ENCODE measurements at regions not wholly inside any gene's neighbourhood (a gene's known extent, or its start where the extent isn't known, plus 50 kb on each side); places are given as distances from the start of the nearest gene placed in this dataset.

- Histone ChIP-seq H3K27ac (no peak overlapping the region), H3K9ac (ENCODE audit: insufficient read length) (no peak overlapping the region), H3K36me3 (ENCODE audit: insufficient read depth, low read length) (no peaks in the 10 kb centered on the region), H3K4me3 (no peak overlapping the region), H3K9me3 (ENCODE audit: low read depth, low read length) (no peaks in the 10 kb centered on the region)
- TF ChIP-seq EZH2 (IDR thresholded peaks at IDR 0.05) (no peak), FOXP2 (optimal IDR thresholded peaks at IDR 0.05; ENCODE audit: control extremely low read depth, extremely low read length, insufficient read depth) (no peak), POLR2AphosphoS5 (IDR thresholded peaks at IDR 0.05; ENCODE audit: borderline replicate concordance, low read depth, low read length) (no peak; the same call in 1 of the 2 replicates)
- DNase-seq (ENCODE audit: low read depth, low spot score), result no peak
These were observed 1682.8 kb upstream of the FLRT2 start for GRCh38 chr14:83847102-83847501.

GRCh38 chr14:83850092-83850491, 1679.9 kb upstream of the FLRT2 start:
- DNase-seq (ENCODE audit: low read depth, low spot score), result no peak
- no peaks in the 10 kb centered on the region for H3K36me3 ChIP-seq (ENCODE audit: insufficient read depth, low read length)
- H3K4me3 ChIP-seq, result no peak overlapping the region
- no peak for TF ChIP-seq FOXP2 (optimal IDR thresholded peaks at IDR 0.05; ENCODE audit: control extremely low read depth, extremely low read length, insufficient read depth)
- no peak for TF ChIP-seq POLR2AphosphoS5 (IDR thresholded peaks at IDR 0.05; ENCODE audit: borderline replicate concordance, low read depth, low read length)
- no peak for TF ChIP-seq EZH2 (IDR thresholded peaks at IDR 0.05)
- no peak overlapping the region for H3K27ac ChIP-seq
- H3K9me3 ChIP-seq (ENCODE audit: low read depth, low read length), result no peaks in the 10 kb centered on the region
- H3K9ac ChIP-seq (ENCODE audit: insufficient read length), result no peak overlapping the region

GRCh38 chr14:83856334-83856733, 1673.6 kb upstream of the FLRT2 start:
- no peaks in the 10 kb centered on the region for H3K36me3 ChIP-seq (ENCODE audit: insufficient read depth, low read length)
- H3K27ac ChIP-seq, result no peak overlapping the region
- H3K9me3 ChIP-seq (ENCODE audit: low read depth, low read length), result no peaks in the 10 kb centered on the region
- H3K9ac ChIP-seq (ENCODE audit: insufficient read length), result no peak overlapping the region
- H3K4me3 ChIP-seq, result no peak overlapping the region
- TF ChIP-seq FOXP2 (optimal IDR thresholded peaks at IDR 0.05; ENCODE audit: control extremely low read depth, extremely low read length, insufficient read depth) (no peak), POLR2AphosphoS5 (IDR thresholded peaks at IDR 0.05; ENCODE audit: borderline replicate concordance, low read depth, low read length) (no peak), EZH2 (IDR thresholded peaks at IDR 0.05) (no peak)
- no peak for DNase-seq (ENCODE audit: low read depth, low spot score)

GRCh38 chr14:83860631-83861155, 1669.3 kb upstream of the FLRT2 start:
- Histone ChIP-seq H3K9me3 (ENCODE audit: low read depth, low read length) (no peaks in the 10 kb centered on the region), H3K36me3 (ENCODE audit: insufficient read depth, low read length) (no peaks in the 10 kb centered on the region), H3K9ac (ENCODE audit: insufficient read length) (no peak overlapping the region), H3K4me3 (no peak overlapping the region), H3K27ac (no peak overlapping the region)
- no peak for TF ChIP-seq FOXP2 (optimal IDR thresholded peaks at IDR 0.05; ENCODE audit: control extremely low read depth, extremely low read length, insufficient read depth)
- TF ChIP-seq EZH2 (IDR thresholded peaks at IDR 0.05), result no peak
- no peak for TF ChIP-seq POLR2AphosphoS5 (IDR thresholded peaks at IDR 0.05; ENCODE audit: borderline replicate concordance, low read depth, low read length)
- DNase-seq (ENCODE audit: low read depth, low spot score), result no peak

- Histone ChIP-seq H3K9ac (ENCODE audit: insufficient read length) (no peak overlapping the region), H3K27ac (no peak overlapping the region), H3K36me3 (ENCODE audit: insufficient read depth, low read length) (no peaks in the 10 kb centered on the region), H3K4me3 (no peak overlapping the region), H3K9me3 (ENCODE audit: low read depth, low read length) (no peaks in the 10 kb centered on the region)
- TF ChIP-seq EZH2 (IDR thresholded peaks at IDR 0.05) (no peak), FOXP2 (optimal IDR thresholded peaks at IDR 0.05; ENCODE audit: control extremely low read depth, extremely low read length, insufficient read depth) (no peak), POLR2AphosphoS5 (IDR thresholded peaks at IDR 0.05; ENCODE audit: borderline replicate concordance, low read depth, low read length) (no peak)
- no peak for DNase-seq (ENCODE audit: low read depth, low spot score)
These were observed 1666.7 kb upstream of the FLRT2 start for GRCh38 chr14:83863042-83863774.

- no peaks in the 10 kb centered on the region for H3K36me3 ChIP-seq (ENCODE audit: insufficient read depth, low read length)
- no peak overlapping the region for H3K9ac ChIP-seq (ENCODE audit: insufficient read length)
- H3K27ac ChIP-seq, result no peak overlapping the region
- no peak for DNase-seq (ENCODE audit: low read depth, low spot score)
- H3K9me3 ChIP-seq (ENCODE audit: low read depth, low read length), result no peaks in the 10 kb centered on the region
- no peak overlapping the region for H3K4me3 ChIP-seq
- TF ChIP-seq EZH2 (IDR thresholded peaks at IDR 0.05), result no peak
- no peak for TF ChIP-seq FOXP2 (optimal IDR thresholded peaks at IDR 0.05; ENCODE audit: control extremely low read depth, extremely low read length, insufficient read depth)
- no peak for TF ChIP-seq POLR2AphosphoS5 (IDR thresholded peaks at IDR 0.05; ENCODE audit: borderline replicate concordance, low read depth, low read length)
These were observed 1665.8 kb upstream of the FLRT2 start for GRCh38 chr14:83864106-83864505.

GRCh38 chr14:83867566-83868225, 1662.2 kb upstream of the FLRT2 start:
- Histone ChIP-seq H3K36me3 (ENCODE audit: insufficient read depth, low read length) (no peaks in the 10 kb centered on the region), H3K27ac (no peak overlapping the region), H3K9ac (ENCODE audit: insufficient read length) (no peak overlapping the region), H3K9me3 (ENCODE audit: low read depth, low read length) (no peaks in the 10 kb centered on the region), H3K4me3 (no peak overlapping the region)
- no peak for TF ChIP-seq POLR2AphosphoS5 (IDR thresholded peaks at IDR 0.05; ENCODE audit: borderline replicate concordance, low read depth, low read length)
- TF ChIP-seq FOXP2 (optimal IDR thresholded peaks at IDR 0.05; ENCODE audit: control extremely low read depth, extremely low read length, insufficient read depth), result no peak
- TF ChIP-seq EZH2 (IDR thresholded peaks at IDR 0.05), result no peak
- DNase-seq (ENCODE audit: low read depth, low spot score), result no peak

- Histone ChIP-seq H3K9ac (ENCODE audit: insufficient read length) (no peak overlapping the region), H3K9me3 (ENCODE audit: low read depth, low read length) (no peaks in the 10 kb centered on the region), H3K4me3 (no peak overlapping the region), H3K27ac (no peak overlapping the region), H3K36me3 (ENCODE audit: insufficient read depth, low read length) (no peaks in the 10 kb centered on the region)
- no peak for DNase-seq (ENCODE audit: low read depth, low spot score)
- TF ChIP-seq FOXP2 (optimal IDR thresholded peaks at IDR 0.05; ENCODE audit: control extremely low read depth, extremely low read length, insufficient read depth), result no peak
- no peak for TF ChIP-seq POLR2AphosphoS5 (IDR thresholded peaks at IDR 0.05; ENCODE audit: borderline replicate concordance, low read depth, low read length)
- no peak for TF ChIP-seq EZH2 (IDR thresholded peaks at IDR 0.05)
These were observed 1659.2 kb upstream of the FLRT2 start for GRCh38 chr14:83870546-83871270.
